ENCODE measurements at regions not wholly inside any gene's neighbourhood (a gene's known extent, or its start where the extent isn't known, plus 50 kb on each side); places are given as distances from the start of the nearest gene placed in this dataset.

DNA sequence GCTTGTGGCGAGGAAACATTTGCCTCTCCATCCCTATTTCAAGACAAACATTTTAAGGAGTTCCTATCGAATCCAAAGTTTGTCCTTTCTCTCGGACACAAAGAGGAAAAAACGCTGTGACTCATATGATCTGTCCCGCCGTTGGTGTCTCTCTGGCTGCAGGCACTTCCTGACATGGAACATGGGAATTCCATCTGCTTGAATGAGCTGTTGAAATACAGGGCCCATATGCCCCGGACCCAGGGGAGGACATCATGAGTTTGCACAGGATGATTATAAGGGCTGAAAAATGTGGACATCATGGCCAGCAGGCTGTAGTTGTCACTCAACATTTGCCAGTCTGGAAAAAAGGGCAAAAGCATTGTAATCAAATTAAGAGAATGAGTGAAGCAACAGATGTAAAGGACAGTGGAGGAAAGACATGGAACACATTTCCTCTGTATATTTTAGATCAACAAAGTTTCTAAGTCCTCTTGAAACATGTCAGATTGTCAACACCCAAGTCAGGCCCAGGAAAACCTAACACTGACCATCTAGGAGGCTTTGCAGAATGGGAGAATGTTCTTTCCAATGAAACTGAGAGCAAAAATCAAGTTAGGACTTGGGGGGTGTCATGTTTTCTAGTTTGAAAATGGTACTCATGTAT is 103.2 kb upstream of the SMIM21 start (continued):
- no peak for TF ChIP-seq CREB1 (CRISPR knock-in tag; IDR thresholded peaks at IDR 0.05; ENCODE audit: low read depth)
- TF ChIP-seq, protein P1, sequence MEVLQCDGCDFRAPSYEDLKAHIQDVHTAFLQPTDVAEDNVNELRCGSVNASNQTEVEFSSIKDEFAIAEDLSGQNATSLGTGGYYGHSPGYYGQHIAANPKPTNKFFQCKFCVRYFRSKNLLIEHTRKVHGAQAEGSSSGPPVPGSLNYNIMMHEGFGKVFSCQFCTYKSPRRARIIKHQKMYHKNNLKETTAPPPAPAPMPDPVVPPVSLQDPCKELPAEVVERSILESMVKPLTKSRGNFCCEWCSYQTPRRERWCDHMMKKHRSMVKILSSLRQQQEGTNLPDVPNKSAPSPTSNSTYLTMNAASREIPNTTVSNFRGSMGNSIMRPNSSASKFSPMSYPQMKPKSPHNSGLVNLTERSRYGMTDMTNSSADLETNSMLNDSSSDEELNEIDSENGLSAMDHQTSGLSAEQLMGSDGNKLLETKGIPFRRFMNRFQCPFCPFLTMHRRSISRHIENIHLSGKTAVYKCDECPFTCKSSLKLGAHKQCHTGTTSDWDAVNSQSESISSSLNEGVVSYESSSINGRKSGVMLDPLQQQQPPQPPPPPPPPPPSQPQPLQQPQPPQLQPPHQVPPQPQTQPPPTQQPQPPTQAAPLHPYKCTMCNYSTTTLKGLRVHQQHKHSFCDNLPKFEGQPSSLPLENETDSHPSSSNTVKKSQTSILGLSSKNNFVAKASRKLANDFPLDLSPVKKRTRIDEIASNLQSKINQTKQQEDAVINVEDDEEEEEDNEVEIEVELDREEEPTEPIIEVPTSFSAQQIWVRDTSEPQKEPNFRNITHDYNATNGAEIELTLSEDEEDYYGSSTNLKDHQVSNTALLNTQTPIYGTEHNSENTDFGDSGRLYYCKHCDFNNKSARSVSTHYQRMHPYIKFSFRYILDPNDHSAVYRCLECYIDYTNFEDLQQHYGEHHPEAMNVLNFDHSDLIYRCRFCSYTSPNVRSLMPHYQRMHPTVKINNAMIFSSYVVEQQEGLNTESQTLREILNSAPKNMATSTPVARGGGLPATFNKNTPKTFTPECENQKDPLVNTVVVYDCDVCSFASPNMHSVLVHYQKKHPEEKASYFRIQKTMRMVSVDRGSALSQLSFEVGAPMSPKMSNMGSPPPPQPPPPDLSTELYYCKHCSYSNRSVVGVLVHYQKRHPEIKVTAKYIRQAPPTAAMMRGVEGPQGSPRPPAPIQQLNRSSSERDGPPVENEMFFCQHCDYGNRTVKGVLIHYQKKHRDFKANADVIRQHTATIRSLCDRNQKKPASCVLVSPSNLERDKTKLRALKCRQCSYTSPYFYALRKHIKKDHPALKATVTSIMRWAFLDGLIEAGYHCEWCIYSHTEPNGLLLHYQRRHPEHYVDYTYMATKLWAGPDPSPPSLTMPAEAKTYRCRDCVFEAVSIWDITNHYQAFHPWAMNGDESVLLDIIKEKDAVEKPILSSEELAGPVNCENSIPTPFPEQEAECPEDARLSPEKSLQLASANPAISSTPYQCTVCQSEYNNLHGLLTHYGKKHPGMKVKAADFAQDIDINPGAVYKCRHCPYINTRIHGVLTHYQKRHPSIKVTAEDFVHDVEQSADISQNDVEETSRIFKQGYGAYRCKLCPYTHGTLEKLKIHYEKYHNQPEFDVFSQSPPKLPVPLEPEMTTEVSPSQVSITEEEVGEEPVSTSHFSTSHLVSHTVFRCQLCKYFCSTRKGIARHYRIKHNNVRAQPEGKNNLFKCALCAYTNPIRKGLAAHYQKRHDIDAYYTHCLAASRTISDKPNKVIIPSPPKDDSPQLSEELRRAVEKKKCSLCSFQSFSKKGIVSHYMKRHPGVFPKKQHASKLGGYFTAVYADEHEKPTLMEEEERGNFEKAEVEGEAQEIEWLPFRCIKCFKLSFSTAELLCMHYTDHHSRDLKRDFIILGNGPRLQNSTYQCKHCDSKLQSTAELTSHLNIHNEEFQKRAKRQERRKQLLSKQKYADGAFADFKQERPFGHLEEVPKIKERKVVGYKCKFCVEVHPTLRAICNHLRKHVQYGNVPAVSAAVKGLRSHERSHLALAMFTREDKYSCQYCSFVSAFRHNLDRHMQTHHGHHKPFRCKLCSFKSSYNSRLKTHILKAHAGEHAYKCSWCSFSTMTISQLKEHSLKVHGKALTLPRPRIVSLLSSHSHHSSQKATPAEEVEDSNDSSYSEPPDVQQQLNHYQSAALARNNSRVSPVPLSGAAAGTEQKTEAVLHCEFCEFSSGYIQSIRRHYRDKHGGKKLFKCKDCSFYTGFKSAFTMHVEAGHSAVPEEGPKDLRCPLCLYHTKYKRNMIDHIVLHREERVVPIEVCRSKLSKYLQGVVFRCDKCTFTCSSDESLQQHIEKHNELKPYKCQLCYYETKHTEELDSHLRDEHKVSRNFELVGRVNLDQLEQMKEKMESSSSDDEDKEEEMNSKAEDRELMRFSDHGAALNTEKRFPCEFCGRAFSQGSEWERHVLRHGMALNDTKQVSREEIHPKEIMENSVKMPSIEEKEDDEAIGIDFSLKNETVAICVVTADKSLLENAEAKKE (CRISPR knock-in tag; IDR thresholded peaks at IDR 0.05), result no peak

DNA sequence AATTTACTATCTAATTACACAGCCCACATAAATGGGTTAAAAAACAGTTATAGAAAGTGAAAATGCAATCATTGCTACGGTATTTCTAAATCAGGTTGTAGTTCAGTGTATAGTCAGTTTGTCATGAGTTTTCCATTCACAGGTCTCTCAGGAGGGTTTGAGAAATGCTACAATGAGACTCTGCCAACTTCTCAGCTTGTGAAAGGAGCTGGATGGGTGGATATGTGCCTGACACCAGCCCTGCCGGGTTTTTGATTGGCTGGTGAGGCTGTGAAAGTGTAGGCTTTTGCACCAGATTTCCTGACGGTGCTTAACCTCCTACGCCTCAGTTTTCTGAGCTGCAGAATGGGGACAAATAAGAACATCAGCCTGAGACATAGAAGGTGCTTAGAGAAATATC is 102.6 kb upstream of the SMIM21 start:
- Histone ChIP-seq H3F3A (replicated peaks; ENCODE audit: low read depth) (no peaks in the 10 kb centered on the region), H3K4me1 (ENCODE audit: insufficient read depth) (no peaks in the 10 kb centered on the region), H3K4me2 (no peak overlapping the region), H3K4me3 (no peak overlapping the region), H4K20me1 (replicated peaks; ENCODE audit: insufficient read depth) (no peaks in the 10 kb centered on the region), H3K36me3 (ENCODE audit: insufficient read depth) (no peaks in the 10 kb centered on the region), H3K9me2 (ENCODE audit: insufficient read depth) (no peaks in the 10 kb centered on the region), H2AFZ (no peak overlapping the region), H3K27ac (ENCODE audit: low read depth) (no peak overlapping the region), H3K27me3 (ENCODE audit: insufficient read depth) (no peaks in the 10 kb centered on the region), H3K79me2 (replicated peaks; ENCODE audit: insufficient read depth) (no peaks in the 10 kb centered on the region)
- Mint-ChIP-seq H3K4me1 (peaks cover 8% of the 10 kb centered on the region), H3K36me3 (ENCODE audit: low read depth) (no peaks in the 10 kb centered on the region; the same call in 2 of the 3 replicates), H3K4me3 (no peak overlapping the region), H3K27ac (no peak overlapping the region), H3K9me3 (no peaks in the 10 kb centered on the region), H3K27me3 (ENCODE audit: insufficient read depth, low read depth, poor library complexity) (peaks cover 13% of the 10 kb centered on the region)
- no peak for ATAC-seq
- no peak for DNase-seq (ENCODE audit: low spot score)
- no peak for TF ChIP-seq NANOG (IDR thresholded peaks at IDR 0.05; ENCODE audit: borderline replicate concordance)
- TF ChIP-seq JUNB (IDR thresholded peaks at IDR 0.05; ENCODE audit: unreplicated experiment), result no peak
- no peak for TF ChIP-seq CREB1 (CRISPR knock-in tag; IDR thresholded peaks at IDR 0.05; ENCODE audit: low read depth)
- TF ChIP-seq POLR2AphosphoS5 (IDR thresholded peaks at IDR 0.05; ENCODE audit: low read depth), result no peak
- TF ChIP-seq, protein P2, sequence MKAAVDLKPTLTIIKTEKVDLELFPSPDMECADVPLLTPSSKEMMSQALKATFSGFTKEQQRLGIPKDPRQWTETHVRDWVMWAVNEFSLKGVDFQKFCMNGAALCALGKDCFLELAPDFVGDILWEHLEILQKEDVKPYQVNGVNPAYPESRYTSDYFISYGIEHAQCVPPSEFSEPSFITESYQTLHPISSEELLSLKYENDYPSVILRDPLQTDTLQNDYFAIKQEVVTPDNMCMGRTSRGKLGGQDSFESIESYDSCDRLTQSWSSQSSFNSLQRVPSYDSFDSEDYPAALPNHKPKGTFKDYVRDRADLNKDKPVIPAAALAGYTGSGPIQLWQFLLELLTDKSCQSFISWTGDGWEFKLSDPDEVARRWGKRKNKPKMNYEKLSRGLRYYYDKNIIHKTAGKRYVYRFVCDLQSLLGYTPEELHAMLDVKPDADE (IDR thresholded peaks at IDR 0.05), result no peak
- TF ChIP-seq STAT1 (IDR thresholded peaks at IDR 0.05; ENCODE audit: unreplicated experiment), result no peak
- no peak for TF ChIP-seq ZNF331 (CRISPR knock-in tag; IDR thresholded peaks at IDR 0.05; ENCODE audit: low read depth)
- no peak for TF ChIP-seq EZH2phosphoT487 (IDR thresholded peaks at IDR 0.05; ENCODE audit: unreplicated experiment)
- TF ChIP-seq, protein P3, sequence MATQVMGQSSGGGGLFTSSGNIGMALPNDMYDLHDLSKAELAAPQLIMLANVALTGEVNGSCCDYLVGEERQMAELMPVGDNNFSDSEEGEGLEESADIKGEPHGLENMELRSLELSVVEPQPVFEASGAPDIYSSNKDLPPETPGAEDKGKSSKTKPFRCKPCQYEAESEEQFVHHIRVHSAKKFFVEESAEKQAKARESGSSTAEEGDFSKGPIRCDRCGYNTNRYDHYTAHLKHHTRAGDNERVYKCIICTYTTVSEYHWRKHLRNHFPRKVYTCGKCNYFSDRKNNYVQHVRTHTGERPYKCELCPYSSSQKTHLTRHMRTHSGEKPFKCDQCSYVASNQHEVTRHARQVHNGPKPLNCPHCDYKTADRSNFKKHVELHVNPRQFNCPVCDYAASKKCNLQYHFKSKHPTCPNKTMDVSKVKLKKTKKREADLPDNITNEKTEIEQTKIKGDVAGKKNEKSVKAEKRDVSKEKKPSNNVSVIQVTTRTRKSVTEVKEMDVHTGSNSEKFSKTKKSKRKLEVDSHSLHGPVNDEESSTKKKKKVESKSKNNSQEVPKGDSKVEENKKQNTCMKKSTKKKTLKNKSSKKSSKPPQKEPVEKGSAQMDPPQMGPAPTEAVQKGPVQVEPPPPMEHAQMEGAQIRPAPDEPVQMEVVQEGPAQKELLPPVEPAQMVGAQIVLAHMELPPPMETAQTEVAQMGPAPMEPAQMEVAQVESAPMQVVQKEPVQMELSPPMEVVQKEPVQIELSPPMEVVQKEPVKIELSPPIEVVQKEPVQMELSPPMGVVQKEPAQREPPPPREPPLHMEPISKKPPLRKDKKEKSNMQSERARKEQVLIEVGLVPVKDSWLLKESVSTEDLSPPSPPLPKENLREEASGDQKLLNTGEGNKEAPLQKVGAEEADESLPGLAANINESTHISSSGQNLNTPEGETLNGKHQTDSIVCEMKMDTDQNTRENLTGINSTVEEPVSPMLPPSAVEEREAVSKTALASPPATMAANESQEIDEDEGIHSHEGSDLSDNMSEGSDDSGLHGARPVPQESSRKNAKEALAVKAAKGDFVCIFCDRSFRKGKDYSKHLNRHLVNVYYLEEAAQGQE (IDR thresholded peaks at IDR 0.05; ENCODE audit: unreplicated experiment), result no peak
- no peak for TF ChIP-seq EZH2 (IDR thresholded peaks at IDR 0.05; ENCODE audit: low read depth, unreplicated experiment)
- TF ChIP-seq, protein P4, sequence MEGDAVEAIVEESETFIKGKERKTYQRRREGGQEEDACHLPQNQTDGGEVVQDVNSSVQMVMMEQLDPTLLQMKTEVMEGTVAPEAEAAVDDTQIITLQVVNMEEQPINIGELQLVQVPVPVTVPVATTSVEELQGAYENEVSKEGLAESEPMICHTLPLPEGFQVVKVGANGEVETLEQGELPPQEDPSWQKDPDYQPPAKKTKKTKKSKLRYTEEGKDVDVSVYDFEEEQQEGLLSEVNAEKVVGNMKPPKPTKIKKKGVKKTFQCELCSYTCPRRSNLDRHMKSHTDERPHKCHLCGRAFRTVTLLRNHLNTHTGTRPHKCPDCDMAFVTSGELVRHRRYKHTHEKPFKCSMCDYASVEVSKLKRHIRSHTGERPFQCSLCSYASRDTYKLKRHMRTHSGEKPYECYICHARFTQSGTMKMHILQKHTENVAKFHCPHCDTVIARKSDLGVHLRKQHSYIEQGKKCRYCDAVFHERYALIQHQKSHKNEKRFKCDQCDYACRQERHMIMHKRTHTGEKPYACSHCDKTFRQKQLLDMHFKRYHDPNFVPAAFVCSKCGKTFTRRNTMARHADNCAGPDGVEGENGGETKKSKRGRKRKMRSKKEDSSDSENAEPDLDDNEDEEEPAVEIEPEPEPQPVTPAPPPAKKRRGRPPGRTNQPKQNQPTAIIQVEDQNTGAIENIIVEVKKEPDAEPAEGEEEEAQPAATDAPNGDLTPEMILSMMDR (conservative IDR thresholded peaks at IDR 0.05; ENCODE audit: low read depth in 2 of 2), result no peak

Measured in GM23338 (cell line).